HG03575 (cell line): ENCODE measurements at regions not wholly inside any gene's neighbourhood (a gene's known extent, or its start where the extent isn't known, plus 50 kb on each side); places are given as distances from the start of the nearest gene placed in this dataset.
"Not testable (repeated sequence)": the region's sequence is repeated elsewhere in the genome, so short reads cannot be mapped to it uniquely, and the experiment has no call there.

Experiments used
- ATAC-seq: cut with Tn5 transposase; IDR thresholded peaks from one replicate; pipeline ENCODE4 v1.9.1; 2021; ENCODE audit not compliant: unreplicated experiment, insufficient number of reproducible peaks, low FRiP score; ENCODE audit errors: extremely low read depth

GRCh38 chr3:145395421-145395820 lies 765.6 kb downstream of the PLOD2 start:
- no peak for ATAC-seq

GRCh38 chr3:145411605-145412004 lies 749.4 kb downstream of the PLOD2 start:
- no peak for ATAC-seq

DNA sequence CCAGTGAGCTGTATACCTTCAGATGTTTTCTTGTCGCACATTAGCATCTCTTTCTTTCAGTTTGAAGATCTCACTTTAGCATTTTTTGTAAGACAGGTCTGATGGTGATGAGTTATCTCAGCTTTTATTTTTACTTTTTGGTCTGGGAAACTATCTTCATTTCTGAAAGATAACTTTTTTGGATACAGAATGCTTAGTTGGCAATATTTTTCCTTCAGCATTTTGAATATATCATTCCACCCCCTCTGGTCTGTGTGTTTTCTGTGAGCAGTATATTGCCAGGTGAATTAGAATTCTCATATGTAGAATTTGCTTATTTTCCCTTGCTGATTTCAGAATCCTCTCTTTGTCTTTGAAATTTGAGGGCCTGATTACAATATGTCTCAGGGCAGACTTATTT lies 743.3 kb downstream of the PLOD2 start:
- no peak for ATAC-seq

GRCh38 chr3:145422556-145422955 lies 738.4 kb downstream of the PLOD2 start:
- ATAC-seq: no peak

GRCh38 chr3:145427355-145427754 lies 733.6 kb downstream of the PLOD2 start:
- ATAC-seq: no peak

- ATAC-seq: no peak
Measured at GRCh38 chr3:145429546-145429945, 731.4 kb downstream of the PLOD2 start.

DNA sequence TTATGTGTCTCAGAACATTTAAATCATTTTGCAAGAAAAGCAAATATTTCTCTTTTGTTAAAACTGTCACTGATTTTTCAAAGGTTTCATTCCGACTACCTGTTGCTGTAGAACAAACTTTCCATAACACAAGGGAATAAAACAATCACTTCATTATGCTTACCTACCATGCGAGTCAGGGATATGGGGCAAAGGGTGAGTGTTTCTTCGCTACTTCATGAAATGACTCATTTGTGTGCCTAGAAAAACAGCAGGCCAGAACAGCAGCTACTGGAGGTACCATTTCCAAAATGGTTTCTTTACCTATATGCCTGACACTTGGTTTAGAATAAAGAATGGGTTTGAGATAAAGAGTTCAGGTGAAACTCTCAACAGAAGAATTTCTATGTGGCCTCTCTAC lies 712.5 kb downstream of the PLOD2 start:
- no peak for ATAC-seq

GRCh38 chr3:145450018-145450682 lies 710.8 kb downstream of the PLOD2 start:
- ATAC-seq: no peak

- no peak for ATAC-seq
Measured at GRCh38 chr3:145457825-145458552, 703.0 kb downstream of the PLOD2 start.

DNA sequence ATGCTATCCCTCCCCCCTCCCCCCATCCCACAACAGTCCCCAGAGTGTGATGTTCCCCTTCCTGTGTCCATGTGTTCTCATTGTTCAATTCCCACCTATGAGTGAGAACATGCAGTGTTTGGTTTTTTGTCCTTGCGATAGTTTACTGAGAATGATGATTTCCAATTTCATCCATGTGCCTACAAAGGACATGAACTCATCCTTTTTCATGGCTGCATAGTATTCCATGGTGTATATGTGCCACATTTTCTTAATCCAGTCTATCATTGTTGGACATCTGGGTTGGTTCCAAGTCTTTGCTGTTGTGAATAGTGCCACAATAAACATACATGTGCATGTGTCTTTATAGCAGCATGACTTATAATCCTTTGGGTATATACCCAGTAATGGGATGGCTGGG lies 701.3 kb downstream of the PLOD2 start:
- not testable (repeated sequence) for ATAC-seq

GRCh38 chr3:145471976-145472375 lies 689.0 kb downstream of the PLOD2 start:
- no peak for ATAC-seq

- ATAC-seq: not testable (repeated sequence)
Measured at GRCh38 chr3:145482735-145483134, 678.2 kb downstream of the PLOD2 start.

GRCh38 chr3:145483992-145484391 lies 677.0 kb downstream of the PLOD2 start:
- no peak for ATAC-seq

DNA sequence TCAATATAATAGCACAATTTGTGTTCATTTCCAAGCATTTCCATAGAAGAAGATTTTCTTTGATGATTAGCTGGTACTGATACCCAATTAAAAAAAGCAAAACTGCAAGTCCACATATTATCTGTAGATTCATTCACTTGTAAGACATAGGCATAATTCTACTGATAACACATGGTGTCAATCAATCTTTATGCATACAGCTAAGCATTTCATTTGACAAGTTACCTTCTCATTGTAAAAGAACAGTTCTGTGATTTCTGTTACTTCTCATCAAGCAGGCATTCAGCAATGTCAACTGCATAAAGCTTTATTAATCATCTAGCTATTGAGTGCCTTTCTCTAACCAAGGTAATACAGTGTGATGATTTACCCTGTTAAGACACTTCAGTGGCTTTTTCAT lies 672.0 kb downstream of the PLOD2 start:
- ATAC-seq: no peak

- ATAC-seq: no peak
Measured at GRCh38 chr3:145490088-145491048, 670.6 kb downstream of the PLOD2 start.

DNA sequence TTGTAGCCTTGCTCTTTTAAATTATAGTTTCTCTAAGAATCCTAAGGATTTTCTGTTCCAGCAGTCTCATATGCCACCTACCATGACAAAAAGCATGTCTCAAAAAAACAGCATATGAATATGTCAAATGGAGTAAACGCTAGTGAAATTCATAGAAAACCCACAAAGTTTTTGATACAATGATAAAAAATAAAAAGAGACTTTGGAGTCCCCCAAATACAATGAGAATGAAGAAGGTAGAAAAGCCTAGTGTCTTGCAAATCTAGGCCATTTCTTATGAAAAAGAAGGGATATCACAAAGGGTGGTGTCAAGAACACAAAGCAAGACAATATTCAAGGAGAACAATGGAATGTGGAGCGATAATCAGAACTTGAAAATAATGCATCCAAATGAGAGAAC lies 668.5 kb downstream of the PLOD2 start:
- ATAC-seq: no peak

DNA sequence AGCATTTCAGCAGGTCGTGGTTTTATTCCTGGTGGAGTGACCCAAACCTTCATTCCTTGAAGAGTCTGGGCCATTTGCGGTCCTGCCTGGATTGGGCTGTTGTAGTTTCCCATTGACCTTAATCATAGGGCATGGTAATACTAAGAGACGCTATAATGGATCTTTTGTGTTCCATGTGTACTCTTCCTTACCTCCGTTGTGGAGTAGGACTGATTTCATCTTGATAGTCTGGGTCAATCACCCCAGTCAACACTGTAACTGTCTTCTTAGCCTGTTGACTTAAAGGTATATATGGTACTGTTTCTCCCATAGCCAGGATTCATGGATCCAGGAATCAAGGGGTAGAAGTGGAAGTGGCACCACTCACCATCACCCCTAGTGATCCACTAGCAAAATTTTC lies 643.6 kb downstream of the PLOD2 start:
- ATAC-seq: not testable (repeated sequence)

DNA sequence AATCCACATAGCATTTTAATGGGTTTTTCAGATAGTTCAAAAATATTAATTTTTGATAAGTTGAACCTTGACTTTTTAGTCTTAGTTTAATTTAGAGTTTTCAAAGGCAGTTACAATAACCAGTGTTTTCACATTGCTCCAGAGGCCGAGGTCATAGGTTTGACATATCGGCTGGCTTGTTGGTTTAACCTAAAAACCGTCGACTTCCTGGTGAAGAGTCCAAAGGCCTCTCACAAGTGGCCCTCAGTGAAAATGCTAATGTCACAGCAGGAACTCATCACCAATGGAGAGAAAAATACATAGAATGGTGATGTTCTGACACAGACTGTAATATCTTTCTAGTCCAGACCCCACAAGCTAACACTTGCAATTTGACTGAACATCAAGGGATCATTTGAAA lies 642.3 kb downstream of the PLOD2 start:
- no peak for ATAC-seq

DNA sequence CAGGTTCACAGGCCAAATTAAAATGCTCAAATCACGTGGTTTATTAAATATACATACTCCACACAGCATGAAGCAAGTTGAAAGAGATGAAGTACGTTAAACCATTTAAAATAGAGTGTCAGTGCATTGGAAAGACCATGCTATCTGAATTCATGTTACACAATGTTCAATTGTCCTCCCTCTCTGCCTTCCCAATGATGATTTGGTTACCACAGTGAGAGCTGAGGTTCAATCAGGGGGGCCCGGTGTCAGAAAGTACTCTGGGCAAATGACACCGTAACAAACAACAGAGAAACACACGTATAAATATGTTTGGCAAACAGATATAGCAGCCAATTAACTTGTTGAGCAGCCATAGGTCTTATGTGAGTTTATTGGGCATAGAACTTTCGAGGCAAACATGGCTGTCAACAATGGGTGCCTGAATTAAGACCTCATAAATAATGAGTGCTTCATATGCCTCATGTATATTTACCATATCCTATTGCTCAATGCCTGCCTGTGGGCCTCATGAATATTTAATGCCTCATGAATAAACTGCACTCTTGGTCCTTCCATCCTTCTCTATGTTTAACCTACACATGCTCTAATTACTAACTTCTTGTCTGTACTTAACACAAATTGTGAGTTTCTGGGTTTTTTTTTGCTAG lies 641.5 kb downstream of the PLOD2 start:
- no peak for ATAC-seq
